ENCODE measurements at regions not wholly inside any gene's neighbourhood (a gene's known extent, or its start where the extent isn't known, plus 50 kb on each side); places are given as distances from the start of the nearest gene placed in this dataset.

DNA sequence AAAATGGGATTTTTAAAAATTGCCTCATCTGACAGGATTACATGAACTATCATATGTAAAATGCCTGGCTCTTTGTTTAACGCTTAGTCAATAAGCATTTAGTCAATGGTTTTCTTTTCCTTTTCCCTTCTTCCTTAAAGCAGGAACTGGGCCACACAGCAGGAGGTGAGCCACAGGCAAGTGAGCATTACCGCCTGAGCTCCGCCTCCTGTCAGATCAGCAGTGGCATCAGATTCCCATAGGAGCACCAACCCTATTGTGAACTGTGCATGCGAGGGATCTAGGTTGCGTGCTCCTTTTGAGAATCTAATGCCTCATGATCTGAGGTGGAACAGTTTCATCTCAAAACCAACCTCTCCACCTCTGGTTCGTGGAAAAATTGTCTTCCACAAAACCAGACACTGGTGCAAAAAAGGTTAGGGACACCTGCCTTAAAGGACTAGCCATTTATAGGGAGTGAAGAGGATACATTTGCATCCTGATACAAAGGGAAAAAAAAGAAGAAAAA is 306.1 kb downstream of the FBXW7 start:
- ATAC-seq: no peak
- no peak for TF ChIP-seq CSDC2 (CRISPR knock-in tag; IDR thresholded peaks at IDR 0.05)

DNA sequence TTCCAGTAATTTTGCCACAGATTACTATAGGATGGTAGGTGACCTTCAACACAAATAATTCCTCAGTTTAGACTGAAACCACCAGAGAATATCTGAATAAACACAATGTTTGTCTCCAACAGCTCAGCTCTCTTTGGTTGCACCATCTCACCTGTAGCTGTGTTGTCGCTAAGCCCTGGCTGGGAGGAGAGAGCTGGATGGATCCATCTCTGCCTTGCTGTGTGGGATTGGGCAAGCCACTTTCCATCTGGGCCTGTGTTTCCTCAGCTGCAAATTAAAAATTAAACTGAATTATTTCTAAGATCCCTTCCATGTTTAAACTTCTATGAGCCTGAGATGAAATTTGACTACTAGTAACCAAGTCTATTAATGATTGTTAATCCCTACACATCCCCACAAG is 310.2 kb downstream of the FBXW7 start:
- no peak for ATAC-seq
- TF ChIP-seq ZNF565 (CRISPR knock-in tag; conservative IDR thresholded peaks at IDR 0.05; ENCODE audit: low read depth): no peak
- no peak for TF ChIP-seq TCF4 (CRISPR knock-in tag; IDR thresholded peaks at IDR 0.05; ENCODE audit: borderline replicate concordance)

DNA sequence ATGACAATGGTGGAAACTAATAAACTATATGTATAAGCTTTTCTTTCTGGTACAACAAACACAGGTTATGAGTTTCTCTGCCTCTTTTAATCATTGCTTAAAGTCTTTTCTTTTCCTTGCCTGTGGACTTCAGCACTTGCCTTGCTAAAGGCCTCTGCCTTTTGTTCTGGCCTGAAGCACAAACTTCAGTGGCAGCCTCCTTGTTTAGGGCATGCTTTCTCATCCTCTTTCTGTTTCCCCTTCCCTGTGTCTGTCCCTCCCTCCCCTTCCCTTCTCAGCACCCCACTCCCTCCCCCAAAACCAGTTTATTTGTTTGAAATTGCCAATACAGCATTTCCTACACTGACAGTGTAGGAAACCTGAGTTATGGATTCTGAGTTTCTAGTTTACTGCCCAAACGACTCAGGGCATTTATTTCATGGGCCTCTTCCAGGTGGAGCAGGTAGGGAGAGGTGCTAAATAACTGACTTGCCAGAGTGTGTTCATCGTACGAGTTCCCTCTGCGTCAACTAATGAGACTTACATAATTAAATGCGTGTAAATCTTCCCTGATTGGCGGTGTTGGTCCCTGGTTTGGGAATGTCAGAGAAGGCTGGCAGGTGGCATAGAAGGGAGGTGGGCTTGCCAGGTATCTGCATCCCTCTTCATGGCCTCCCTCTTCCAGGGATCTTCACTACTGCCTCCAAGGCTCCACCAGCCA is 311.0 kb downstream of the FBXW7 start:
- ATAC-seq: no peak
- TF ChIP-seq SNAI2 (CRISPR knock-in tag; IDR thresholded peaks at IDR 0.05) (no peak), RARB (CRISPR knock-in tag; IDR thresholded peaks at IDR 0.05) (no peak), TCF4 (CRISPR knock-in tag; IDR thresholded peaks at IDR 0.05; ENCODE audit: borderline replicate concordance) (no peak), ISL1 (CRISPR knock-in tag; IDR thresholded peaks at IDR 0.05) (no peak), ZNF8 (CRISPR knock-in tag; IDR thresholded peaks at IDR 0.05) (no peak), PPARA (CRISPR knock-in tag; IDR thresholded peaks at IDR 0.05; ENCODE audit: borderline replicate concordance) (no peak), TOX (CRISPR knock-in tag; IDR thresholded peaks at IDR 0.05; ENCODE audit: borderline replicate concordance) (no peak), ZFP3 (CRISPR knock-in tag; IDR thresholded peaks at IDR 0.05) (no peak), GLIS3 (CRISPR knock-in tag; IDR thresholded peaks at IDR 0.05) (no peak), ZNF565 (CRISPR knock-in tag; conservative IDR thresholded peaks at IDR 0.05; ENCODE audit: low read depth) (no peak), CSDC2 (CRISPR knock-in tag; IDR thresholded peaks at IDR 0.05) (no peak), ZC3H10 (CRISPR knock-in tag; IDR thresholded peaks at IDR 0.05) (no peak), ZFP30 (CRISPR knock-in tag; IDR thresholded peaks at IDR 0.05) (no peak), ZNF70 (CRISPR knock-in tag; IDR thresholded peaks at IDR 0.05) (no peak)
- TF ChIP-seq, protein P1, sequence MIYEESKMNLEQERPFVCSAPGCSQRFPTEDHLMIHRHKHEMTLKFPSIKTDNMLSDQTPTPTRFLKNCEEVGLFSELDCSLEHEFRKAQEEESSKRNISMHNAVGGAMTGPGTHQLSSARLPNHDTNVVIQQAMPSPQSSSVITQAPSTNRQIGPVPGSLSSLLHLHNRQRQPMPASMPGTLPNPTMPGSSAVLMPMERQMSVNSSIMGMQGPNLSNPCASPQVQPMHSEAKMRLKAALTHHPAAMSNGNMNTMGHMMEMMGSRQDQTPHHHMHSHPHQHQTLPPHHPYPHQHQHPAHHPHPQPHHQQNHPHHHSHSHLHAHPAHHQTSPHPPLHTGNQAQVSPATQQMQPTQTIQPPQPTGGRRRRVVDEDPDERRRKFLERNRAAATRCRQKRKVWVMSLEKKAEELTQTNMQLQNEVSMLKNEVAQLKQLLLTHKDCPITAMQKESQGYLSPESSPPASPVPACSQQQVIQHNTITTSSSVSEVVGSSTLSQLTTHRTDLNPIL (CRISPR knock-in tag; IDR thresholded peaks at IDR 0.05; ENCODE audit: low read depth): no peak
- TF ChIP-seq, protein P2, sequence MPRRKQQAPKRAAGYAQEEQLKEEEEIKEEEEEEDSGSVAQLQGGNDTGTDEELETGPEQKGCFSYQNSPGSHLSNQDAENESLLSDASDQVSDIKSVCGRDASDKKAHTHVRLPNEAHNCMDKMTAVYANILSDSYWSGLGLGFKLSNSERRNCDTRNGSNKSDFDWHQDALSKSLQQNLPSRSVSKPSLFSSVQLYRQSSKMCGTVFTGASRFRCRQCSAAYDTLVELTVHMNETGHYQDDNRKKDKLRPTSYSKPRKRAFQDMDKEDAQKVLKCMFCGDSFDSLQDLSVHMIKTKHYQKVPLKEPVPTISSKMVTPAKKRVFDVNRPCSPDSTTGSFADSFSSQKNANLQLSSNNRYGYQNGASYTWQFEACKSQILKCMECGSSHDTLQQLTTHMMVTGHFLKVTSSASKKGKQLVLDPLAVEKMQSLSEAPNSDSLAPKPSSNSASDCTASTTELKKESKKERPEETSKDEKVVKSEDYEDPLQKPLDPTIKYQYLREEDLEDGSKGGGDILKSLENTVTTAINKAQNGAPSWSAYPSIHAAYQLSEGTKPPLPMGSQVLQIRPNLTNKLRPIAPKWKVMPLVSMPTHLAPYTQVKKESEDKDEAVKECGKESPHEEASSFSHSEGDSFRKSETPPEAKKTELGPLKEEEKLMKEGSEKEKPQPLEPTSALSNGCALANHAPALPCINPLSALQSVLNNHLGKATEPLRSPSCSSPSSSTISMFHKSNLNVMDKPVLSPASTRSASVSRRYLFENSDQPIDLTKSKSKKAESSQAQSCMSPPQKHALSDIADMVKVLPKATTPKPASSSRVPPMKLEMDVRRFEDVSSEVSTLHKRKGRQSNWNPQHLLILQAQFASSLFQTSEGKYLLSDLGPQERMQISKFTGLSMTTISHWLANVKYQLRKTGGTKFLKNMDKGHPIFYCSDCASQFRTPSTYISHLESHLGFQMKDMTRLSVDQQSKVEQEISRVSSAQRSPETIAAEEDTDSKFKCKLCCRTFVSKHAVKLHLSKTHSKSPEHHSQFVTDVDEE (CRISPR knock-in tag; IDR thresholded peaks at IDR 0.05): no peak
- TF ChIP-seq, protein P3, sequence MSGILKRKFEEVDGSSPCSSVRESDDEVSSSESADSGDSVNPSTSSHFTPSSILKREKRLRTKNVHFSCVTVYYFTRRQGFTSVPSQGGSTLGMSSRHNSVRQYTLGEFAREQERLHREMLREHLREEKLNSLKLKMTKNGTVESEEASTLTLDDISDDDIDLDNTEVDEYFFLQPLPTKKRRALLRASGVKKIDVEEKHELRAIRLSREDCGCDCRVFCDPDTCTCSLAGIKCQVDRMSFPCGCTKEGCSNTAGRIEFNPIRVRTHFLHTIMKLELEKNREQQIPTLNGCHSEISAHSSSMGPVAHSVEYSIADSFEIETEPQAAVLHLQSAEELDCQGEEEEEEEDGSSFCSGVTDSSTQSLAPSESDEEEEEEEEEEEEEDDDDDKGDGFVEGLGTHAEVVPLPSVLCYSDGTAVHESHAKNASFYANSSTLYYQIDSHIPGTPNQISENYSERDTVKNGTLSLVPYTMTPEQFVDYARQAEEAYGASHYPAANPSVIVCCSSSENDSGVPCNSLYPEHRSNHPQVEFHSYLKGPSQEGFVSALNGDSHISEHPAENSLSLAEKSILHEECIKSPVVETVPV (CRISPR knock-in tag; IDR thresholded peaks at IDR 0.05): no peak
- TF ChIP-seq, protein P4, sequence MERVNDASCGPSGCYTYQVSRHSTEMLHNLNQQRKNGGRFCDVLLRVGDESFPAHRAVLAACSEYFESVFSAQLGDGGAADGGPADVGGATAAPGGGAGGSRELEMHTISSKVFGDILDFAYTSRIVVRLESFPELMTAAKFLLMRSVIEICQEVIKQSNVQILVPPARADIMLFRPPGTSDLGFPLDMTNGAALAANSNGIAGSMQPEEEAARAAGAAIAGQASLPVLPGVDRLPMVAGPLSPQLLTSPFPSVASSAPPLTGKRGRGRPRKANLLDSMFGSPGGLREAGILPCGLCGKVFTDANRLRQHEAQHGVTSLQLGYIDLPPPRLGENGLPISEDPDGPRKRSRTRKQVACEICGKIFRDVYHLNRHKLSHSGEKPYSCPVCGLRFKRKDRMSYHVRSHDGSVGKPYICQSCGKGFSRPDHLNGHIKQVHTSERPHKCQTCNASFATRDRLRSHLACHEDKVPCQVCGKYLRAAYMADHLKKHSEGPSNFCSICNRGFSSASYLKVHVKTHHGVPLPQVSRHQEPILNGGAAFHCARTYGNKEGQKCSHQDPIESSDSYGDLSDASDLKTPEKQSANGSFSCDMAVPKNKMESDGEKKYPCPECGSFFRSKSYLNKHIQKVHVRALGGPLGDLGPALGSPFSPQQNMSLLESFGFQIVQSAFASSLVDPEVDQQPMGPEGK (CRISPR knock-in tag; IDR thresholded peaks at IDR 0.05; ENCODE audit: borderline replicate concordance): no peak

DNA sequence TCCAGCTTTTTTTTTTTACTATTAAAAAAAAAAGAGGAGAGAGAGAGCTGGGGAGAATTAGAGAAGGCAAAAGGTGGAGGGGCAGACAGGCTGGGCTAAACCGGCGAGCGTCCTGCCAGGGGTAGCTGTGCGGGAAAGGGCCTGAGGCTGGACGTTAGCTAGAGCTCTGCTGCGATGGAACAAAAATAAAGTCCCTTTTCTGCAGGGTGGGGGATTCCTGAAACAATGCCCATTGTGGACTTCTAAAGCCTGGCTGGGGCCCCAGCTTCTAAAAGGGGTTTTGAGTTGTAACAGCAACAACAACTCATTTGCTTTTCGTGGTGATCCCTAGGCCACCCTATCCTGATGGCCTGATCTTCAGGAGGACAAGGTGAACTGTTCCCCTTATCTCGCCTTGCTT is 311.7 kb downstream of the FBXW7 start:
- no peak for TF ChIP-seq TOX (CRISPR knock-in tag; IDR thresholded peaks at IDR 0.05; ENCODE audit: borderline replicate concordance)
- TF ChIP-seq, protein P1 (CRISPR knock-in tag; IDR thresholded peaks at IDR 0.05; ENCODE audit: low read depth): no peak
- TF ChIP-seq BACH2 (CRISPR knock-in tag; IDR thresholded peaks at IDR 0.05; ENCODE audit: borderline replicate concordance): no peak
- TF ChIP-seq TCF4 (CRISPR knock-in tag; IDR thresholded peaks at IDR 0.05; ENCODE audit: borderline replicate concordance): no peak
- no peak for TF ChIP-seq GLIS3 (CRISPR knock-in tag; IDR thresholded peaks at IDR 0.05)
- TF ChIP-seq, protein P5, sequence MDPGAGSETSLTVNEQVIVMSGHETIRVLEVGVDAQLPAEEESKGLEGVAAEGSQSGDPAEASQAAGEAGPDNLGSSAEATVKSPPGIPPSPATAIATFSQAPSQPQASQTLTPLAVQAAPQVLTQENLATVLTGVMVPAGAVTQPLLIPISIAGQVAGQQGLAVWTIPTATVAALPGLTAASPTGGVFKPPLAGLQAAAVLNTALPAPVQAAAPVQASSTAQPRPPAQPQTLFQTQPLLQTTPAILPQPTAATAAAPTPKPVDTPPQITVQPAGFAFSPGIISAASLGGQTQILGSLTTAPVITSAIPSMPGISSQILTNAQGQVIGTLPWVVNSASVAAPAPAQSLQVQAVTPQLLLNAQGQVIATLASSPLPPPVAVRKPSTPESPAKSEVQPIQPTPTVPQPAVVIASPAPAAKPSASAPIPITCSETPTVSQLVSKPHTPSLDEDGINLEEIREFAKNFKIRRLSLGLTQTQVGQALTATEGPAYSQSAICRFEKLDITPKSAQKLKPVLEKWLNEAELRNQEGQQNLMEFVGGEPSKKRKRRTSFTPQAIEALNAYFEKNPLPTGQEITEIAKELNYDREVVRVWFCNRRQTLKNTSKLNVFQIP (CRISPR knock-in tag; IDR thresholded peaks at IDR 0.05; ENCODE audit: borderline replicate concordance, low read depth): no peak
- TF ChIP-seq RARB (CRISPR knock-in tag; IDR thresholded peaks at IDR 0.05): no peak
- no peak for ATAC-seq
